ENCODE measurements at regions not wholly inside any gene's neighbourhood (a gene's known extent, or its start where the extent isn't known, plus 50 kb on each side); places are given as distances from the start of the nearest gene placed in this dataset.

- TF ChIP-seq SIX5 (IDR thresholded peaks at IDR 0.05; ENCODE audit: low read depth, low read length, severe bottlenecking) (no peak), TBL1XR1 (IDR thresholded peaks at IDR 0.05; ENCODE audit: low read depth, low read length) (no peak), KDM1A (IDR thresholded peaks at IDR 0.05; ENCODE audit: borderline replicate concordance) (no peak), SMAD1 (IDR thresholded peaks at IDR 0.05; ENCODE audit: low read depth, partially characterized antibody) (no peak), MYC (IDR thresholded peaks at IDR 0.05; ENCODE audit: insufficient read depth, insufficient read length, insufficient replicate concordance, low read length, severe bottlenecking) (no peak)
- TF ChIP-seq, protein P1, sequence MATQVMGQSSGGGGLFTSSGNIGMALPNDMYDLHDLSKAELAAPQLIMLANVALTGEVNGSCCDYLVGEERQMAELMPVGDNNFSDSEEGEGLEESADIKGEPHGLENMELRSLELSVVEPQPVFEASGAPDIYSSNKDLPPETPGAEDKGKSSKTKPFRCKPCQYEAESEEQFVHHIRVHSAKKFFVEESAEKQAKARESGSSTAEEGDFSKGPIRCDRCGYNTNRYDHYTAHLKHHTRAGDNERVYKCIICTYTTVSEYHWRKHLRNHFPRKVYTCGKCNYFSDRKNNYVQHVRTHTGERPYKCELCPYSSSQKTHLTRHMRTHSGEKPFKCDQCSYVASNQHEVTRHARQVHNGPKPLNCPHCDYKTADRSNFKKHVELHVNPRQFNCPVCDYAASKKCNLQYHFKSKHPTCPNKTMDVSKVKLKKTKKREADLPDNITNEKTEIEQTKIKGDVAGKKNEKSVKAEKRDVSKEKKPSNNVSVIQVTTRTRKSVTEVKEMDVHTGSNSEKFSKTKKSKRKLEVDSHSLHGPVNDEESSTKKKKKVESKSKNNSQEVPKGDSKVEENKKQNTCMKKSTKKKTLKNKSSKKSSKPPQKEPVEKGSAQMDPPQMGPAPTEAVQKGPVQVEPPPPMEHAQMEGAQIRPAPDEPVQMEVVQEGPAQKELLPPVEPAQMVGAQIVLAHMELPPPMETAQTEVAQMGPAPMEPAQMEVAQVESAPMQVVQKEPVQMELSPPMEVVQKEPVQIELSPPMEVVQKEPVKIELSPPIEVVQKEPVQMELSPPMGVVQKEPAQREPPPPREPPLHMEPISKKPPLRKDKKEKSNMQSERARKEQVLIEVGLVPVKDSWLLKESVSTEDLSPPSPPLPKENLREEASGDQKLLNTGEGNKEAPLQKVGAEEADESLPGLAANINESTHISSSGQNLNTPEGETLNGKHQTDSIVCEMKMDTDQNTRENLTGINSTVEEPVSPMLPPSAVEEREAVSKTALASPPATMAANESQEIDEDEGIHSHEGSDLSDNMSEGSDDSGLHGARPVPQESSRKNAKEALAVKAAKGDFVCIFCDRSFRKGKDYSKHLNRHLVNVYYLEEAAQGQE (IDR thresholded peaks at IDR 0.05; ENCODE audit: low read depth, low read length), result no peak
Observed at GRCh38 chr6:44053760-44054556, 73.3 kb downstream of the MRPL14 start.
